ENCODE measurements at regions not wholly inside any gene's neighbourhood (a gene's known extent, or its start where the extent isn't known, plus 50 kb on each side); places are given as distances from the start of the nearest gene placed in this dataset.
"Not testable (repeated sequence)": the region's sequence is repeated elsewhere in the genome, so short reads cannot be mapped to it uniquely, and the experiment has no call there.

- DNase-seq: no peak
- H3K9me3 ChIP-seq (ENCODE audit: severe bottlenecking): peaks cover 4% of the 10 kb centered on the region
- H3K36me3 ChIP-seq: no peaks in the 10 kb centered on the region
- no peak overlapping the region for H3K27ac ChIP-seq
- TF ChIP-seq, protein P1, sequence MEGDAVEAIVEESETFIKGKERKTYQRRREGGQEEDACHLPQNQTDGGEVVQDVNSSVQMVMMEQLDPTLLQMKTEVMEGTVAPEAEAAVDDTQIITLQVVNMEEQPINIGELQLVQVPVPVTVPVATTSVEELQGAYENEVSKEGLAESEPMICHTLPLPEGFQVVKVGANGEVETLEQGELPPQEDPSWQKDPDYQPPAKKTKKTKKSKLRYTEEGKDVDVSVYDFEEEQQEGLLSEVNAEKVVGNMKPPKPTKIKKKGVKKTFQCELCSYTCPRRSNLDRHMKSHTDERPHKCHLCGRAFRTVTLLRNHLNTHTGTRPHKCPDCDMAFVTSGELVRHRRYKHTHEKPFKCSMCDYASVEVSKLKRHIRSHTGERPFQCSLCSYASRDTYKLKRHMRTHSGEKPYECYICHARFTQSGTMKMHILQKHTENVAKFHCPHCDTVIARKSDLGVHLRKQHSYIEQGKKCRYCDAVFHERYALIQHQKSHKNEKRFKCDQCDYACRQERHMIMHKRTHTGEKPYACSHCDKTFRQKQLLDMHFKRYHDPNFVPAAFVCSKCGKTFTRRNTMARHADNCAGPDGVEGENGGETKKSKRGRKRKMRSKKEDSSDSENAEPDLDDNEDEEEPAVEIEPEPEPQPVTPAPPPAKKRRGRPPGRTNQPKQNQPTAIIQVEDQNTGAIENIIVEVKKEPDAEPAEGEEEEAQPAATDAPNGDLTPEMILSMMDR (IDR thresholded peaks at IDR 0.05; ENCODE audit: low read depth, low read length): no peak
- H3K27me3 ChIP-seq (ENCODE audit: insufficient read depth, low read depth, severe bottlenecking): peaks cover 99% of the 10 kb centered on the region
- H3K4me3 ChIP-seq (ENCODE audit: low read depth, low read length): no peak overlapping the region
Observed at GRCh38 chr13:111058796-111059506, 56.2 kb upstream of the ARHGEF7 start.

GRCh38 chr13:111058339-111058738, 56.8 kb upstream of the ARHGEF7 start:
- H3K27ac ChIP-seq; H3K9me3 ChIP-seq (ENCODE audit: severe bottlenecking); DNase-seq; H3K4me3 ChIP-seq (ENCODE audit: low read depth, low read length); H3K36me3 ChIP-seq: not testable (repeated sequence)
- H3K27me3 ChIP-seq (ENCODE audit: insufficient read depth, low read depth, severe bottlenecking): peaks cover 99% of the 10 kb centered on the region

GRCh38 chr13:111051726-111052232, 63.3 kb upstream of the ARHGEF7 start:
- H3K36me3 ChIP-seq; H3K27ac ChIP-seq; H3K9me3 ChIP-seq (ENCODE audit: severe bottlenecking); H3K4me3 ChIP-seq (ENCODE audit: low read depth, low read length): not testable (repeated sequence)
- H3K27me3 ChIP-seq (ENCODE audit: insufficient read depth, low read depth, severe bottlenecking): peaks cover 90% of the 10 kb centered on the region
- DNase-seq: peak; percentile 41

DNA sequence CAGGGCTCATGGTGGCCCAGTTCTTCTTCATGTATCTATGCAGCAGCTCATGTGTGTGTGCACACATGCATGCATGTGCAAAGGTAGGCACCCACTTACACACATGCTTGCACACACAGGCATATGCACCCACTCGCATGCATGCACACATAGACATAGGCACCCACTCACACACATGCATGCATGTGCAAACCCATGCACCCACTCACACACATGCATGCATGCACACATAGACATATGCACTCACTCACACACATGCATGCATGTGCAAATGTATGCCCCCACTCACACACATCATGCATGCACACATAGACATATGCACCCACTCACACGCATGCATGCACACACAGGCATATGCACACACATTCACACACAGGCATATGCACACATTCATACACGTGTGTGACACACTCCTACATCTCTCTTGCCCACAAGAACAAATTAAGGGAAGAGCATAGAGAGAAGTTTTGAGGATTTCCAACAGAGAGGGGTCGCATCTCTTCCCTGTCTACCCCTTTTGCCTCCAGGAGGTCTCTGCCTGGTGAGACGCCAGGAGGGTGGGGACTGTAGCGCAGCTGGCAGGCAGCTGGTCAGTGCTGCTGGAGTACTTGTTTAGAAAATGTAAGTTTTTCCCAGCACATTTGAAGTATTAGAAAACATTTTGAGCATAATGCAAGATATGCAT, 63.9 kb upstream of the ARHGEF7 start:
- H3K36me3 ChIP-seq: no peaks in the 10 kb centered on the region
- no peak overlapping the region for H3K27ac ChIP-seq
- peaks cover 90% of the 10 kb centered on the region for H3K27me3 ChIP-seq (ENCODE audit: insufficient read depth, low read depth, severe bottlenecking)
- peaks cover 3% of the 10 kb centered on the region for H3K9me3 ChIP-seq (ENCODE audit: severe bottlenecking)
- no peak overlapping the region for H3K4me3 ChIP-seq (ENCODE audit: low read depth, low read length)
- DNase-seq: no peak
- TF ChIP-seq, protein P1 (IDR thresholded peaks at IDR 0.05; ENCODE audit: low read depth, low read length): no peak

DNA sequence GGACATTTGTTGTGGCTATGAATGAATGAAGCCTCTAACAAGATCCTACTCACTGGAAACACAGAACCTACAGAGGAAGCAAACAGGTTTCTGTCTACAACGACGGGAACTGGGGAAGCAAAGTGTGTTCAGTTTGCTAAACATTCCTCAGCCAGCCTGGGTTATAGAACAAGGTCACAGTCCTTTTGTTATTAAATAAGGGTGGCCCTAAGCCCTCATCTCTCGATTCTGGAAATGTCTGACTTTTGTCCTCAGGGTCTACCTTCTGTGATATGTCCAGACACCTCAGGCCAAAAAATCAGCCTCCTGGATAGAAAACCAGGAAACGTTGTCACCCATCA, 64.6 kb upstream of the ARHGEF7 start:
- H3K36me3 ChIP-seq: no peaks in the 10 kb centered on the region
- TF ChIP-seq, protein P1 (IDR thresholded peaks at IDR 0.05; ENCODE audit: low read depth, low read length): no peak
- H3K9me3 ChIP-seq (ENCODE audit: severe bottlenecking): peaks cover 3% of the 10 kb centered on the region
- no peak for DNase-seq
- peaks cover 90% of the 10 kb centered on the region for H3K27me3 ChIP-seq (ENCODE audit: insufficient read depth, low read depth, severe bottlenecking)
- H3K4me3 ChIP-seq (ENCODE audit: low read depth, low read length): no peak overlapping the region
- H3K27ac ChIP-seq: no peak overlapping the region

DNA sequence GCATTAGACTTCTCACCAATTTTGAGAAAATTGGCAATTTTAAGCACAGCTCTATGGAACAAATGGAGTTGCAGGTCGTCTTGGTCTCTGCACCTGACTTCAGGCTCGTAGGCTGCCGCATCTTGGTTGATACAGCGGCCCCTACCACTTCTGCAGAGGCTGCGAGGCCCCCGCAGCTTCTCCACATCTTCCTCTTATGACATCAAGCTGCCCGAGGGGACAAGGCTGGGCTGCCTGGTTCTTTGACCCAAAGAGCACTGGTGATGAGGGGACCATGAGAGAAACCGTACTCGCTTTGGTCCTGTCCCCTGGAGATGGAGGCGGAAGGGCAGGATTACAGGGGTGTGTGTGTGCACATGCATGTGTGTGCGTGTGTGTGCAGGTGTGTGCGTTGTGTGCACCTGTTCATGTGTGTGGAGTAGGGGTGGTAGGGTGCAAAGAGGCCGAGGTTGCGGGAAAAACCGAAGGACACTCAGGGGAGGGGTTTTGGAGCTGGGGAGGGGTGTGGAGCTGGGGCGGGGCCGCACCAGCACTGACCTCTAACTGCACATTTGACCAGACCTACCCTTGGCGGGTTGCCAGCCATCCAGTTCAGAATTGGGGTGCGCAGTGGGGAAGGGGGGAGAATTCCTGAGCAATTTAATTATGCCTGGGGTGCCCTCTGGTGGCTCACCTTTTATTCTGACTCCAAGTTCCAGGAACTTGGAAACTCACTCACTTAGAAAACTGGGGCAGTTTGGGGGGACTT, 65.1 kb upstream of the ARHGEF7 start:
- H3K36me3 ChIP-seq: no peaks in the 10 kb centered on the region
- H3K27ac ChIP-seq: no peak overlapping the region
- TF ChIP-seq, protein P1 (IDR thresholded peaks at IDR 0.05; ENCODE audit: low read depth, low read length): peak; percentile 50; the same call in 1 of the 2 replicates
- H3K27me3 ChIP-seq (ENCODE audit: insufficient read depth, low read depth, severe bottlenecking): peaks cover 89% of the 10 kb centered on the region
- peaks cover 3% of the 10 kb centered on the region for H3K9me3 ChIP-seq (ENCODE audit: severe bottlenecking)
- DNase-seq: no peak
- H3K4me3 ChIP-seq (ENCODE audit: low read depth, low read length): no peak overlapping the region
